ENCODE measurements at regions not wholly inside any gene's neighbourhood (a gene's known extent, or its start where the extent isn't known, plus 50 kb on each side); places are given as distances from the start of the nearest gene placed in this dataset.

DNA sequence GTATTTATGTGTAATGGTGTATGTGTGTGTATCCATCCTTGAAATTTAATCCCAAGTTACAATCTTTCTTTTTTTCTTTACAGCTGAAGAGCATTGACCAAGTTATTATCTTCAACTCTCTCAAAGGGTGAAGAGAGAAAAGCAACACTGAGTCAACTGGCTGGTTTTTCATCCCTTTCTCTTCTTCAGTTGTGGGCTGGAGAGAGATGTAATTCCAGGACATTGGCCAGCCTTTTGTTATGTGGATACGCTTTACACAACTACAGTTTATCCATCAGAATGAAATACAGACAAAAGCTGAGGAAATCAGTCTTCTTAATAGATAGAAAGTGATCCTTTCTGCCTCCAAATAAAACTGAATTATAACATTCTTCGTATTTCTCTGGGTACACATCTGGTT is 357.0 kb upstream of the NCAM2 start:
- H3K4me2 ChIP-seq (ENCODE audit: insufficient read depth, low read length, poor library complexity, severe bottlenecking): no peak overlapping the region
- no peak overlapping the region for H3K14ac ChIP-seq (ENCODE audit: low read length)
- H3K23ac ChIP-seq (ENCODE audit: low read depth, low read length, poor library complexity): no peak overlapping the region
- H3K9ac ChIP-seq (ENCODE audit: low read depth, low read length, poor library complexity): no peak overlapping the region
- no CpG with 5 or more reads among the region's 2 CpGs for WGBS, 2 donors (ENCODE audit: extremely low coverage in 2 of 2, insufficient read length in 2 of 2, insufficient replicate concordance in 1 of 2)
- no peak overlapping the region for H2AK5ac ChIP-seq (ENCODE audit: low read depth, low read length)
- no peaks in the 10 kb centered on the region for H3K79me1 ChIP-seq (ENCODE audit: low read depth, low read length)
- H3K27ac ChIP-seq (replicated peaks; ENCODE audit: low read length): no peak overlapping the region
- peaks cover 4 to 8% of the 10 kb centered on the region in 2 donors for H3K9me3 ChIP-seq (replicated peaks in 1 of 2; ENCODE audit: control insufficient read depth in 2 of 2, insufficient read depth in 1 of 2, low read depth in 1 of 2, low read length in 2 of 2)
- no peak overlapping the region for H3K4me3 ChIP-seq (ENCODE audit: low read length in 2 of 2)
- H2BK120ac ChIP-seq (ENCODE audit: low read depth, low read length): no peak overlapping the region
- H3K4me1 ChIP-seq (ENCODE audit: control insufficient read depth in 2 of 2, insufficient read depth in 1 of 2, low read depth in 1 of 2, low read length in 2 of 2): no peaks in the 10 kb centered on the region
- H3K4ac ChIP-seq (ENCODE audit: low read length): no peak overlapping the region
- H4K8ac ChIP-seq (ENCODE audit: low read depth, low read length): no peak overlapping the region
- H2AFZ ChIP-seq (ENCODE audit: low read length): peak overlapping the region; percentile 64
- no peak for DNase-seq (ENCODE audit: low spot score)
- H3K18ac ChIP-seq (ENCODE audit: low read length): no peak overlapping the region
- no peak overlapping the region for H2BK5ac ChIP-seq (ENCODE audit: low read length)
- no peaks in the 10 kb centered on the region for H3K36me3 ChIP-seq (replicated peaks in 1 of 2; ENCODE audit: control insufficient read depth in 2 of 2, insufficient read depth in 2 of 2, low read length in 2 of 2)
- no peak overlapping the region for H4K91ac ChIP-seq (ENCODE audit: low read depth, low read length, poor library complexity)
- no peaks in the 10 kb centered on the region for H3K27me3 ChIP-seq (ENCODE audit: control insufficient read depth in 3 of 3, insufficient read depth in 3 of 3, low read depth in 1 of 3, low read length in 3 of 3)
- no peak overlapping the region for H2BK12ac ChIP-seq (ENCODE audit: low read length)
- H2BK15ac ChIP-seq (ENCODE audit: low read length): no peak overlapping the region

- DNase-seq (ENCODE audit: low spot score): no peak
- Histone ChIP-seq H3K4me2 (ENCODE audit: insufficient read depth, low read length, poor library complexity, severe bottlenecking) (no peak overlapping the region), H3K4me1 (ENCODE audit: control insufficient read depth in 2 of 2, insufficient read depth in 1 of 2, low read depth in 1 of 2, low read length in 2 of 2) (no peaks in the 10 kb centered on the region), H3K9me3 (replicated peaks in 1 of 2; ENCODE audit: control insufficient read depth in 2 of 2, insufficient read depth in 1 of 2, low read depth in 1 of 2, low read length in 2 of 2) (peaks cover 9 to 12% of the 10 kb centered on the region in 2 donors), H3K18ac (ENCODE audit: low read length) (no peak overlapping the region), H3K4ac (ENCODE audit: low read length) (no peak overlapping the region), H3K36me3 (replicated peaks in 1 of 2; ENCODE audit: control insufficient read depth in 2 of 2, insufficient read depth in 2 of 2, low read length in 2 of 2) (no peaks in the 10 kb centered on the region), H2AFZ (ENCODE audit: low read length) (no peak overlapping the region), H3K27ac (replicated peaks; ENCODE audit: low read length) (no peak overlapping the region), H4K91ac (ENCODE audit: low read depth, low read length, poor library complexity) (no peak overlapping the region), H2AK5ac (ENCODE audit: low read depth, low read length) (no peak overlapping the region), H2BK5ac (ENCODE audit: low read length) (no peak overlapping the region), H2BK12ac (ENCODE audit: low read length) (no peak overlapping the region), H2BK120ac (ENCODE audit: low read depth, low read length) (no peak overlapping the region), H3K27me3 (ENCODE audit: control insufficient read depth in 3 of 3, insufficient read depth in 3 of 3, low read depth in 1 of 3, low read length in 3 of 3) (no peaks in the 10 kb centered on the region), H3K9ac (ENCODE audit: low read depth, low read length, poor library complexity) (no peak overlapping the region), H3K4me3 (ENCODE audit: low read length in 2 of 2) (no peak overlapping the region), H2BK15ac (ENCODE audit: low read length) (no peak overlapping the region), H3K23ac (ENCODE audit: low read depth, low read length, poor library complexity) (no peak overlapping the region), H3K14ac (ENCODE audit: low read length) (no peak overlapping the region), H4K8ac (ENCODE audit: low read depth, low read length) (no peak overlapping the region), H3K79me1 (ENCODE audit: low read depth, low read length) (peaks cover 2% of the 10 kb centered on the region)
- no CpG with 5 or more reads among the region's 5 CpGs for WGBS, 2 donors (ENCODE audit: extremely low coverage in 2 of 2, insufficient read length in 2 of 2, insufficient replicate concordance in 1 of 2)
Observed at GRCh38 chr21:20642681-20643080, 355.5 kb upstream of the NCAM2 start.

DNA sequence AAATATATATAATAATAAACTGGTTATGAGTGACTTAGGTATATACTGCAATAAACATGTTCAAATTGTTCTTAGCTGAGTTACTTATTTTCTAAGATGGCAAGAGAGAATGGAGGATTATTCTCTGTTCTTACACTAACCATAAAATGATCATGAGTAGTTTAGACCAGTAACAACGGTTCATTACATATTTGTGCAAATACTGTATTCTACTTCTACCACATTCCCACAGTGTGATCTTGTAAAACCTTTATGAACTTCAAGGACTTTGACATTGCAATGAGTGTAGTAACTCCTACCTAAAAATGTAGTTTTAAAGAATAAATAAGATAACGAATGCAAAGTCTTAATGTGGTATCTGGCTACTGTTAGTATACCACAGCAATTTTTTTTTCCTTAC is 353.7 kb upstream of the NCAM2 start:
- DNase-seq (ENCODE audit: low spot score): no peak
- H2BK15ac ChIP-seq (ENCODE audit: low read length): no peak overlapping the region
- H3K9me3 ChIP-seq (replicated peaks in 1 of 2; ENCODE audit: control insufficient read depth in 2 of 2, insufficient read depth in 1 of 2, low read depth in 1 of 2, low read length in 2 of 2): peaks cover 9 to 12% of the 10 kb centered on the region in 2 donors
- no peaks in the 10 kb centered on the region for H3K4me1 ChIP-seq (ENCODE audit: control insufficient read depth in 2 of 2, insufficient read depth in 1 of 2, low read depth in 1 of 2, low read length in 2 of 2)
- no peak overlapping the region for H3K9ac ChIP-seq (ENCODE audit: low read depth, low read length, poor library complexity)
- no peak overlapping the region for H3K18ac ChIP-seq (ENCODE audit: low read length)
- no peak overlapping the region for H3K4me2 ChIP-seq (ENCODE audit: insufficient read depth, low read length, poor library complexity, severe bottlenecking)
- no peak overlapping the region for H2AK5ac ChIP-seq (ENCODE audit: low read depth, low read length)
- H3K23ac ChIP-seq (ENCODE audit: low read depth, low read length, poor library complexity): no peak overlapping the region
- no CpG with 5 or more reads among the region's 2 CpGs for WGBS, 2 donors (ENCODE audit: extremely low coverage in 2 of 2, insufficient read length in 2 of 2, insufficient replicate concordance in 1 of 2)
- no peaks in the 10 kb centered on the region for H3K36me3 ChIP-seq (replicated peaks in 1 of 2; ENCODE audit: control insufficient read depth in 2 of 2, insufficient read depth in 2 of 2, low read length in 2 of 2)
- no peak overlapping the region for H2AFZ ChIP-seq (ENCODE audit: low read length)
- H2BK120ac ChIP-seq (ENCODE audit: low read depth, low read length): no peak overlapping the region
- no peak overlapping the region for H4K8ac ChIP-seq (ENCODE audit: low read depth, low read length)
- H3K4me3 ChIP-seq (ENCODE audit: low read length in 2 of 2): no peak overlapping the region
- no peak overlapping the region for H3K14ac ChIP-seq (ENCODE audit: low read length)
- H4K91ac ChIP-seq (ENCODE audit: low read depth, low read length, poor library complexity): no peak overlapping the region
- no peak overlapping the region for H3K27ac ChIP-seq (replicated peaks; ENCODE audit: low read length)
- no peak overlapping the region for H2BK5ac ChIP-seq (ENCODE audit: low read length)
- no peaks in the 10 kb centered on the region for H3K27me3 ChIP-seq (ENCODE audit: control insufficient read depth in 3 of 3, insufficient read depth in 3 of 3, low read depth in 1 of 3, low read length in 3 of 3)
- peaks cover 2% of the 10 kb centered on the region for H3K79me1 ChIP-seq (ENCODE audit: low read depth, low read length)
- H2BK12ac ChIP-seq (ENCODE audit: low read length): no peak overlapping the region
- no peak overlapping the region for H3K4ac ChIP-seq (ENCODE audit: low read length)

DNA sequence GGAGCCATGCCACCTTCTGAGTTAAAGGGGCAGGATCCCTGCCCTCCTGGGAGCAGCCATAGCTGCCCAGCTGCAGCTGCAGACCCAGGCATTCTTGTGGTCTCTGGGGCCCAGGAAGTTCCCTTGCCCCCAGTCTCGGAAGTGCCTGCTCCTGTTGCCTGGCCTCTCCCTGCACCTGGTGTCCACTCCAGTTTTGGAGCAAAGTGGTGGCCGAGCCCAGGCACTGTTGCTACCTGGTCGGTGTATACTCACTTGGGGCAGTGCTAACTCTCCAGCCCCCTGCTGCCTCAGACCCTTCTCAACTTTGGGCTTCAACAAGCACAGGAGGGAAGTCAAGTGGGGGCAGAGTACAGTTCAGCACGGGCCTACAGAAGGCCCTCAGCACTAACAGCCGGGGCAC is 352.9 kb upstream of the NCAM2 start:
- no peak overlapping the region for H3K4me2 ChIP-seq (ENCODE audit: insufficient read depth, low read length, poor library complexity, severe bottlenecking)
- H3K4me1 ChIP-seq (ENCODE audit: control insufficient read depth in 2 of 2, insufficient read depth in 1 of 2, low read depth in 1 of 2, low read length in 2 of 2): no peaks in the 10 kb centered on the region
- no peak overlapping the region for H2BK15ac ChIP-seq (ENCODE audit: low read length)
- H2BK12ac ChIP-seq (ENCODE audit: low read length): no peak overlapping the region
- H3K23ac ChIP-seq (ENCODE audit: low read depth, low read length, poor library complexity): no peak overlapping the region
- H3K9me3 ChIP-seq (replicated peaks in 1 of 2; ENCODE audit: control insufficient read depth in 2 of 2, insufficient read depth in 1 of 2, low read depth in 1 of 2, low read length in 2 of 2): peaks cover 9 to 12% of the 10 kb centered on the region in 2 donors
- H3K14ac ChIP-seq (ENCODE audit: low read length): no peak overlapping the region
- H3K27me3 ChIP-seq (ENCODE audit: control insufficient read depth in 3 of 3, insufficient read depth in 3 of 3, low read depth in 1 of 3, low read length in 3 of 3): no peaks in the 10 kb centered on the region
- no peak overlapping the region for H3K27ac ChIP-seq (replicated peaks; ENCODE audit: low read length)
- no CpG with 5 or more reads among the region's 5 CpGs for WGBS, 2 donors (ENCODE audit: extremely low coverage in 2 of 2, insufficient read length in 2 of 2, insufficient replicate concordance in 1 of 2)
- H2AK5ac ChIP-seq (ENCODE audit: low read depth, low read length): no peak overlapping the region
- no peak overlapping the region for H4K91ac ChIP-seq (ENCODE audit: low read depth, low read length, poor library complexity)
- DNase-seq (ENCODE audit: low spot score): no peak
- H3K9ac ChIP-seq (ENCODE audit: low read depth, low read length, poor library complexity): no peak overlapping the region
- no peak overlapping the region for H3K4ac ChIP-seq (ENCODE audit: low read length)
- no peaks in the 10 kb centered on the region for H3K36me3 ChIP-seq (replicated peaks in 1 of 2; ENCODE audit: control insufficient read depth in 2 of 2, insufficient read depth in 2 of 2, low read length in 2 of 2)
- H2AFZ ChIP-seq (ENCODE audit: low read length): no peak overlapping the region
- no peak overlapping the region for H2BK120ac ChIP-seq (ENCODE audit: low read depth, low read length)
- H3K4me3 ChIP-seq (ENCODE audit: low read length in 2 of 2): no peak overlapping the region
- no peak overlapping the region for H2BK5ac ChIP-seq (ENCODE audit: low read length)
- H3K18ac ChIP-seq (ENCODE audit: low read length): peak overlapping the region; percentile 21
- peaks cover 2% of the 10 kb centered on the region for H3K79me1 ChIP-seq (ENCODE audit: low read depth, low read length)
- no peak overlapping the region for H4K8ac ChIP-seq (ENCODE audit: low read depth, low read length)

All from neuronal stem cell (in vitro differentiated cells).